GM18499 (cell line): ENCODE measurements at regions not wholly inside any gene's neighbourhood (a gene's known extent, or its start where the extent isn't known, plus 50 kb on each side); places are given as distances from the start of the nearest gene placed in this dataset.
"Not testable (repeated sequence)": the region's sequence is repeated elsewhere in the genome, so short reads cannot be mapped to it uniquely, and the experiment has no call there.

Source experiments
- ATAC-seq: cut with Tn5 transposase; IDR thresholded peaks from one replicate; pipeline ENCODE4 v1.9.1; 2021; ENCODE audit warnings: moderate number of reproducible peaks; ENCODE audit not compliant: insufficient read depth, unreplicated experiment

DNA sequence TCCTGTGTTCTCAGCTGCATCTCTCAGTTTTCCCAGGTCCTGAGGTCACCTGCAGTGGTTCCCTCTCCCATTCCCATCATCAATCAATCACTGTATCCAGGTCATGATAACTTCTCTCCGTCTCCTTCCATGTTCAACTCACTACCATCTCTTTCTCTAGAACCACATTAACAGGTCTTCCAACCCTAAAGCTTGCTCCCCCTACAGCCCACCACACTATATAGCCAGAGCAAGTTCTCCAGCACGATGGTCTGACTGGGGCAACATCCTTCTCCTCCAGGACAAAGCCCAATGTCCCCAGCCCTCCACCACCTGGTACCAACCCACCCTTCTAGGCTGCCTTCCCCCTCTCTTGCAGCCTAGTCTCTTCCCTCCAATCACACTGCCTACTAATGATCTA lies 241.6 kb downstream of the CDK5RAP2 start:
- ATAC-seq: no peak

DNA sequence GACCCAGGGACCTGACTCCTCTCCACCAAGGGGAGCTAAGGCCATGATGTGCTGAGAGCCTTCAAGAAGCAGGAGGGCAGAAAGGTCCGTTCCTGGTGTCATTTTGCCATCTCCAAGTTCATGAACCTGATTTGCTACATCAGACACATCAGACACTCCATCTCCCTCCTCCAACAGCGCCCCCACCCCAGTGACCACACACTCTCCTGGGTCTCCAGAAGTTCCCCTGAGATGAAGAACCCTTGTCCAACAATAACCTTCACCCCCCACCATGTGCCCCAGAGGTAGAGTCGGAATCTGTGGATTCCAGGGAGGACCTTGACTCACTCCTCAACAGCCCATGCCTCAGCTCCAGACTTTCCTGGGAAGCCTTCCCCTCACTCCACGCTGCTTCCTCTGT lies 242.8 kb downstream of the CDK5RAP2 start:
- ATAC-seq: no peak

DNA sequence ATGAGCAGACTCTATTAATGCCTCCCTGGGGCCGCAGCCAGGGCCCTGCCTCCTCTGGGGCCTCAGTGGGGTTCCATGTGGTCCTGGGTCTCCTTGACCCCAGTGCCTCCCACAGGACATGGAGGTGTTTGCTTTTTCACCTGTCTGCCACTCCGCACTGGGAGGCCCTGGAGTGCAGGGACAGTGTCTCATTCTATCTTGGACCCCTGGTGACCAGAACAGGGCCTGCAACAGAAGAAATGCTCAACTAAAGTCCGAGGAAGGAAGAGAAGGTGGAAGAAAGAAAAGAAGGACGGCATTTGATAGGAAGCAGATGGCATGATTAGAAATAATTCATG lies 243.2 kb downstream of the CDK5RAP2 start:
- ATAC-seq: no peak

DNA sequence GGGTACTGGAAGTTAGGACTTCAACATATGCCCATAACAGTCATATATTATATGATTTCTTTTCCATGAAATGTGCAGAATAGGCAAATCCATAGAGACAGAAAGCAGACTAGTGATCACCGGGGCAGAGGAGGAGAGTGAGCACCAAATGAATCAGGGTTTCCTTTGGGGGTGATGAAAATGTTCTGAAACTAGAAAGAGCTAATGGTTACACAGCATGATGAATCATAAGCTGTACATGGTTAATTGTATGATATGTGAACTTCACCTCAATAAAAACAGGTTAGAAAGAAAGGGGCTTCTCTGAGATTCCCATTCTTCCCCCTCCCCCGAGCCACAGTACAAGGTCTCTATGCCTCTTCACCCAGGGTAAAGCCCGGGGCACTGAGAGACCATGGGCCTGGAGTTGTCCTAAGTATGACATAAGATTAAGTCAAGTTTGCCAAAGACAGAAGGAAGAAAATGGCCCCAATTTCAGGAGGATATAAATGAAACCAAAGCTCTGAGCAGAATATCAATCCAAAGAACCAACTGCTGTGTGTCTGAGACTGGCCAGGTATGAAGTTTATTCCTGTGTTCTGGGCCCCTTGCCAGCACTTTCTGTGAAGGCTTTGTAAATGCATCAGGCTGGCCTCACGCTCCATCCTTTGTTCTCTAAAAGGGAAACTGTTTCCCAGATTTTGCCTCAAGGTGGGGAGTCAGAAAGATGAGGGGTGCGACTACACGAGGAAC lies 243.8 kb downstream of the CDK5RAP2 start:
- ATAC-seq: no peak

DNA sequence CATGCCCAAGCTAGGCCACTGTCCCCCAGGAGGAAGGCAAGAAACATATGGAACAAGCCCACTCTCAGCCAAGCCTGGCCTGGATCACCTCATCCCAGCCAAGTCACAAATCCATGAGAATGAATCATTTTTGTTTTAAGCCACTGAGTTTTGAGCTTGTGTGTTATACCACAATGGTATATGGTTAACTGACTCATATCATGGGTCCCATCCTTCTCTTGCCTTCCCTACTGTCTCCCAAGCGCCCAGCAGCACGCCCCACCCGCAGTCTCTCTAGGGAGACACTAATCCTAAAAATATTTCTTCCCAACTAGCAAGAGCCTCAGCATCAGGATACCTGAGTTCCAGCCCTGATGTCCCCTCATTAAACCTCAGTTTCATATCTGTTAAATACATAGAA lies 248.1 kb downstream of the CDK5RAP2 start:
- no peak for ATAC-seq

DNA sequence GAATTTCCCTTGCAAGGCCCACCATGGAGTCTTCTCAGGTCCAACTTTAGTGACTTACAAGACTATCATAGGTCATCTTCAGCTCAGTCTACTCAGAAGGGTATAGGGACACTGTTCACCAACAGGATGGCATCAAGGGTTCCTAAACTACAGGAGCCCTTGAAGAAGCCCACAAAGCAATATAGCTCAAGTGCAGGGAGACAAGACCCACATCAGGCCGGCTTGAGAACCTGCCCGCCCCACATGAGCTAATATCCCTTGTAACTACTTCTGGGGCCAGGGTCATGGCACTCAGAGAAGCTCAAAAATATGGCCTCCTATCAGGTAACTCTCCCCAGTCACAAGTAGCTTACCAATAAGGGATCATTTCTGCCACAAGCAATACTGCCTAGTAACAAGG lies 249.9 kb downstream of the CDK5RAP2 start:
- ATAC-seq: no peak

DNA sequence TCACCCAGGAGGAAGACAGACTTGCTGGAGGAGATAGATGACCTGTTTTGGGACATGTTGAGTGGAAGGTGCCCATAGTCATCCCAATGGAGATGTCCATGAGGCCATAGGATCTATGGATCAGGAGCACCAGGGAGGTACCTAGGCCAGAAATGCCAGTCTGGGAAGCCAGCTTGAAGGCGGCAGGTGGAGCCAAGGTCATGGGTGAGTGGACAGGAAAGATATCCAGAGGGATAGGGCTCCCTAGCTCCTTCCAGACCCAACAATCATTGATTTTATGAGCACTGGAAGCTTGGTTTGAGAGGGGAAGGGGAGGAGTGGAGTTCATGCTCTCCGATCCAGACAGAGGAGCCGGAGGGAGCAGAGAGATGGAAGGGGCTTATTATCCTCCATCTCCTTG lies 252.6 kb downstream of the CDK5RAP2 start:
- no peak for ATAC-seq

DNA sequence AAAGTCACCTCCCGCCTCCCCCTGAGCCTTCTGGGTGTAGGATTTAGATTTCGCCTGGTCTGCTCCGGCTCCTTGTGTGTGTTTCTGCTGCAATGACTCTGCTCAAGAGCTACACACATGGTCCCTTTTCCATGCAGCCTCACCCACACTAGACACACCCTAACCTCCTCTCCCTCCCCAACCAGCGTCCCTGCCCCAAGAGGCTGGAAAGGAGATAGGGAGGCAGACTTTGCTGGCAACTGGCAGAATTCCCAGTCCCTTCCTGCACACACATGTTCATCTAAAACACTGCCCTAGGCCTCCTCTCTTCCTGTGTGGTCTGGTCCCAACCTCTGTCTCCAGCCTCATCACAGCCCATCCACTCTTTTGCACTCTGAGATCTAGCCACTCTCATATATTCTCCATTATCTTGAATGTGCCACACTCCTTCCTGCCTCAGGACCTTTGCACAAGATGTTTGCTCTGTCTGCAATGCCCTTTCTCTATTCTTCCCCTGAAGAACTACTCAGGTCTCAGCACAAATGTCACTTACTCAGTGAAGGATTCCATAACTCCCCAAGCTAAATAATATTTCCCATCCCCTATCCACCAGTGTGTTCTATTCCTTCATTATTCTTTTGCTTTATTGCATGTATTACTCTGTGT lies 253.8 kb downstream of the CDK5RAP2 start:
- ATAC-seq: no peak

DNA sequence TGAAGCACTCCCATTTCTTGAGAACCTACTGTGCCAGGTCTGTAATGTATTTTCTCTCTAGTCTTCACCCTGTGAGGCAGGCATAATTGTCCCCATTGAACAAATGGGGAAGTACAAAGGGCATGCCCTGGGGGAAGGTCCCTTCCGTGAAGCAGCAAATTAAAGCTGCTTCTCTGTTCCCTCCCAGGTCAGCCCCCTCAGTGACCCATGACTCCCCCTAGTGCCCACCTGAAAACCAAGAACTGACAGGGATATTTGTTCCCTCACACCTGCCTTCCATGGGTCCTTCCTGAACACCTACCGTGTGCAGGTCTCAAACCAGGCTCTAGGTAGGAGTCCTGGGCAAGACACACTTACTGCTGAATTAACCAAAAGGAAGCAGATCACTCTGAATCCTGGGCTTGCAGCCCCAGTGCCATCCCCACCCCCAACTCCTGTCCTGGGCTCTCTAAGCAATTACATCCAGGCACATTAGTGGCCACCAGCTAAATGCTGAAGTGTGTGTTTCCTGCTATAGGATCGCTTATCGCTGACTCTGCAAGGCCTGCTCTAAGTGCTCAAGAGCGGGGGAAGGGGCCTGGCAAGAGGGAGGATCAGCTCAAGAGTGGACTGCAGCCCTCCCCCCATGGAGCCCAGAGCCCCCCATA lies 254.8 kb downstream of the CDK5RAP2 start:
- ATAC-seq: no peak

DNA sequence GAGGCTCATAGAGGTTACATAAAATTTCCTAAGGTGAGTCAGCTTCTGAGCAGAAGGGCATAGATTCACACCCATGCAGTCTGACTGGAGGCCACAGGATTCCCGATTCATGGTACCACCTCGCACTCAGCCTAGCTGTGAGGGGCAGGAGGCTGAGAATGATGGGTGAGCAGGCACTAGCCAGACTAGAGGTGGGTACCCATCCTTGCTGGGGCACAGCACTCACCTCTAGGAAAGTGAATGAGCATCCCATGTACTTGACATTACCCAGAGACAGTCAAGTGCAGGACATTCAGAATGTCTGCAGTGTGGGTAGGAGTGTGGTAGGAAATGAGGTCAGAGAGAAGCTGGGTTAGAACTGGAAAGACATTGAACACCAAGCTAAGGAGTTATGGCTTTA lies 255.5 kb downstream of the CDK5RAP2 start:
- no peak for ATAC-seq

DNA sequence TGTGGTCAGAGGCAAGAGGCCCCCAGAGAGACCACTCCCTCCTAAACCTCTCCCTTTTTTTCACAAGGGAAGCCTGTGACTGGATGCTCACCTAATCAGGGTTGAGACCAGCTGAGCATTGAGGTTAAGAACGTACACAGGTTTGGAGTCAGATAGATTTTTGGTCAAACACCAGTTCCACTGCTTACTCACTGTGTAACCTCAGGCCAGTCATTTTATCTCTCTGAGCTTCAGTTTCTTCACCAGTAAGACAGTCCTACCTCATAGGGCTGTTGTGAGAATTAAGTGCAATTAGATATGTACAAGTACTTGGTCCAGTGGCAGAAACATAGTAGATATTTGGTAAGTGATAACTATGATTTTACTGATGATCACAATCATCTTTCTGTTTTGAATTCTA lies 256.8 kb downstream of the CDK5RAP2 start:
- no peak for ATAC-seq

DNA sequence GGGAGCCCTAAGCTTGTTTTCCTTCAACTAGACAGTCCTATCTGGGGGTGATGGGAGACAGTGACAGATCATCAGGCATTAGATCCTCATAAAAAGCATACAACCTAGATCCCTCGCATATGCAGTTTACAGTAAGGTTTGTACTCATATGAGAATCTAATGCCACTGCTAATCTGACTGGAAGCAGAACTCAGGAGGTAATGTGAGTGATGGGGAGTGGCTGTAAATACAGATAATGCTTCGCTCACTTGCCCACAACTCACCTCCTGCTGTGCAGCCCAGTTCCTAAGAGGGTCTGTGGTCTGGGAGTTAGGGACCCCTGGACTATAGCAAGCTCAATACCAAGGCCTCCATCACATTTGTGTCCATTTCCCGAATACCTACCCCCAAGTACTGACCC lies 260.5 kb downstream of the CDK5RAP2 start:
- ATAC-seq: no peak

DNA sequence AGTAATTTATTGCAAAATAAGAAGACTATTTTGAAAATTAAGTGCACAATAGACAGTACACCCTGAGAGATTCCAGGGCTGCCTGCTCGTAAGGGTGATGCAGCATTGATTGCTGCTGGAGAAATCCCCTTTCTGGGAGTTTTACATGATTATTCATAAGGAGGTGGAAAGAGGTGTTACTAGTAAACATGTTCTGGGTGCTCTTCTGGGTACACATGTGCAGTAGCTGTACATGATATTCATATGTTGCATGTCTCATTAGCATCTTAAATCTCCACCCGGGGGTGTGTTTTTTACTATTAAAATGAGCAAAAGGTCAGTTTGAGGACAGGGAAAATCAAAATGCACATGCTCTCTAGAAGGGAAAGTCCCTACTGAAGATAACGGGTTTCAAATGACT lies 264.8 kb downstream of the CDK5RAP2 start:
- ATAC-seq: no peak

DNA sequence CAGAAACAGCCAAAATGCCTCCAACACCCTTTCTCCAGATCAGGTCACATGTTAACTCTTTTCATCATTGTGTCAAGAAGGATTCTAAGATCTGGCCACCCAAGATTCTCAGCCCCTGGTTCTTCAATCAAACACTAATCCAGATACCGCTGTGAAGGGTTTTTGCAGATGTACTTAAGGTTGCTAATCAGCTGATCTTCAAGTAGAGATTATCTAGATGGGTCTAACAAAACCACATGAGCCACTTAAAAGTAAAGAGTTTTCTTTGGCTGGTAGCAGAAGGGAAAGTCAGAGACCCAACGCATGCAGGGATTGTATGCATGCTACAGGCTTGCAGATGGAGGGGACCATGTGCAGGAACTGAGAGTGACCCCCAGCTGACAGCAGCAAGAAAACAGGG lies 267.9 kb downstream of the CDK5RAP2 start:
- no peak for ATAC-seq

DNA sequence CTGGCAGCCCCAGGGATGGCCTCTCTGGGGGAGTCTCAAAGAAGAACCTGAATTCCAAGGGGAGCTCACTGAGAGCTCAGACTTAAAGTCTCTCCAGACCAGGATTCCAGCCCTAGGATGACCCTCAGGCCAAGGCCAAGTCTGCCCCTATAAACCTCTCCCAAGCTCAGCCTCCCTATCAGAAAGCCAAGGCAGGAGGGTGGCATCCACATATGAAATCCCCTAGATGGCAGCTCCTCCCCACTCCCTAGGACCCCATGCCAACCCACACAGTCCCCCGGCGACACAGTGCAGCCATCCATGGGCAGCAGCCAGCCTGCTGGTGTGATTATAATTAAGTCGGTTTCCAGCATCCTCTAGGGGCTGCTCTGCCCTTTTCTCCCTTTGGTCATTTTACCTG lies 269.9 kb downstream of the CDK5RAP2 start:
- ATAC-seq: no peak

DNA sequence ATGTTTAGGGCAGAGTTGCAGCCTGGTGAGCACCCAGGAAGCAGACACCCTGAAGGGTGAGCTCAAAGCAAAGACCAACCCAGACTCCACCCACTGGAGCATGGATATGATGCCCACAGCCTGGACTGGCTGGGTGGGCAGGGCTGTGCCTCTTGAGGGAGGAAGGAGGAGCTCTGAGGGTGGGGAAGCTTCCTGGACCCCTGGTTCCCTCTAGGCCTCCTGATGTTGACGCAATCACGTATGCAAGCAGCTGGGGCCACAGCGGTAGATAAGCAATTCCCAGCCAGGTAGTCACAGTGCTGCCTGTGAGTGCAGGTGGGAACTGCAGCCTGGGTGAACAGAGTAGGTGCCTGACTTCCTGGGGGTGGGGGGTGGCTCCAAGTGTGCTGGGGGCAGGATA lies 271.5 kb downstream of the CDK5RAP2 start:
- ATAC-seq: no peak

DNA sequence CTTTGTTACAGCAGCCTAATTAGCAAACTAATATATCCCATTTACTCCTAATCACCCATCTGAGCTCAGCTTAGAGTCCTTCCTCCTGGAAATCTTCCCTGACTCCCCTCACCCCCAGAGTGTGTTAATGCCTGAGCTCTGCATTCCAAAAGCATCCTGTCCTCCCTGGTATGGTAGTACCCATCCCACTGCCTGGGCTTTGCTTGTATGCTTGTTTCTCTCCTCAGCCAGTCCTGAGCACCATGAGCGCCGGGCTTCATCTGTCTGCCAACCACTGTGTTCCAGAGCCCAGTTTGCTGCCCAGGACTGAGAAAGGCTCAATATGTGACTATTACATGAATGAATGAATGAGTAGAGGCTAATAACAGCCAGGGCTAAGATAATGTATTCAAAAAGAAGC lies 272.4 kb downstream of the CDK5RAP2 start:
- ATAC-seq: no peak

DNA sequence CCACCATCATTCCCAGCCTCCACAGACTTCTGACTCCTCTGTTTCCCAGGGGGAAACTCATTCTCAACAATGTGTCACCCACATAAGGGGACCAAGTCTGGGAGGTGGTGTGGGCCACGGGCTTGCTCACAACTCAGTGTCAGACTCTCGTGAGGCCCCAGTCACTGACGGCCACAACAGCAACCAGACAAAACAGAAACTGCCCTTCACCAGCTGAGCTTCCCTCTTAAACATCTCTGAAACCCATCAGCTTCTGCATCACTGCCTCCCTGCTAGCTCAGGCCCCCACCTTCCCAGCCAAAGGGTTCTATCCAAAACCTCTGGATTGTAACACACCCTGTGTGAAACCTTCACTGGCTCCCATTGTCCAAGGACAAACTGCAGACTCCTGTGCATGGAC lies 273.4 kb downstream of the CDK5RAP2 start:
- no peak for ATAC-seq

DNA sequence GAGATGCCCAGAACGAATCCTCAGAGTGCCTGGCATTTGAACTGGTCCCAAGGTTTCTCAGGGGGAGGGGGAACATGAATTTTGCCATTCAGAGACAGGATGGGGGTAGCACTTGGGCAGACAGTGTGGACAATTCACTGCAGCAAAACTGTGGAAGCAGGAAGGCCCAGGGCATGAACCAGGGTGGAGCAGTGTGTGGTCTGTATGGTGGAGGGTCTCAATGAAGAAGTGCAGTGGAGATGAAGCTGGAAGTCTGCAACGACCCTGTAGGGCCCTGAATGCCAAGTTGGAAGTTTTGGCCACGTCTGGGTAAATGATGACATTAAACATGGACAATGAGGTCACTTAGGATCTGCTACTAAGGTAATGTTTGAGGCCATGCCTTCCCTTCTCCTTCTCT lies 273.9 kb downstream of the CDK5RAP2 start:
- ATAC-seq: no peak

DNA sequence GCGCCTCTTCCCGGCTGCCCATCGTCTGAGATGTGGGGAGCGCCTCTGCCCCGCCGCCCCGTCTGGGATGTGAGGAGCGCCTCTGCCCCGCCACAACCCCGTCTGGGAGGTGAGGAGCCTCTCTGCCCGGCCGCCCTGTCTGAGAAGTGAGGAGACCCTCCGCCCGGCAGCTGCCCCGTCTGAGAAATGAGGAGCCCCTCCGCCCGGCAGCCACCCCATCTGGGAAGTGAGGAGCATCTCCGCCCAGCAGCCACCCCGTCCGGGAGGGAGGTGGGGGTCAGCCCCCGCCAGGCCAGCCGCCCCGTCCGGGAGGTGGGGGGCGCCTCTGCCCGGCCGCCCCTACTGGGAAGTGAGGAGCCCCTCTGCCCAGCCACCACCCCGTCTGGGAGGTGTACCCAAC lies 275.1 kb downstream of the CDK5RAP2 start:
- ATAC-seq: not testable (repeated sequence)

DNA sequence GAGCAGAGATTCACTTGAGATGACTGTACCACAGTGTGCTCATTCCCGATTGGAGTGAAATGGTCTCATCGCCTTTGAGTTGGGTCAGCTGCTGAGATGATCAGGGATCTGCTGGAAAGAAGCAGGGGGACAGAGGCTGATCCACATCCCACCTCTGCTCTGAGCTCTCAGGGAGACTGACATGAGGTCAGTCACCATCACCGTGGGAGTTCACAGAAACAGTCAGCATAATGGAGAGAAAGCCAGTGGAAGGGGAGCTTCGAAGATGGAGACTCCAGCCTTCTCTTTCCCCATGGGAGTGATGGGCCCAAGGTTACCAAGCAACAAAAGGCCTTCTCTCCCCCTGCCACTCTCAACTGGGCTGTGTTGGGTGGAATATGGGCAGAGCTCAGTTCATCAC lies 276.4 kb downstream of the CDK5RAP2 start:
- ATAC-seq: no peak

DNA sequence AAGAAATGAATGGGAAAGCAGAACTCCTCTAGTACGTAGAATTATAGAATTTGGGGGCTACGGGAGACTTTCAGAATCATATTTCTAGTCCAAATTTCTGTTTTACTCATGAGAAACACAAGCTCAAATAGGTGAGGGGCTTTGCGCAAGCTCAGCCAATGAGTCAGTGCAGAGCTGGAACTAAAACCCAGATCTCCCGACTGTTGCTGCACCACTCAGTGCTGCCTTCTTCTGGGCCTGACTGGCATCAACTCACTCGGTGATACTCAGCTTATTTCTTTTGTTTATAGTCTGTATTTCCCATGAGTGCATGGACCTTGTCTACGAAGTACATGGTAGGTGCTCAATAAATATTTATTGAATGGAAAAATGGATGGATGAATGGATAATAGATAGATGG lies 280.2 kb downstream of the CDK5RAP2 start:
- ATAC-seq: no peak
